Esophagus muscularis mucosa (tissue), 3 donors: ENCODE measurements at regions not wholly inside any gene's neighbourhood (a gene's known extent, or its start where the extent isn't known, plus 50 kb on each side); places are given as distances from the start of the nearest gene placed in this dataset.

Source experiments
- EP300 ChIP-seq: sonication (generic); formaldehyde crosslinking; IDR thresholded peaks from one replicate; pipeline ENCODE4 v1.6.1; 2017; ENCODE audit warnings: antibody characterized with exemption
- TF ChIP-seq, protein P1 (sequence below), 3 experiments: fragments of 200-600 bp in 2 of 3; fragments of 450-650 bp in 1 of 3; sonication (generic) in 2 of 3; IDR thresholded peaks; one replicate each; pipeline ENCODE4 v1.5.1; 2017 to 2019; ENCODE audit warnings: antibody characterized with exemption in 3 of 3, mild to moderate bottlenecking in 2 of 3, moderate library complexity in 1 of 3

- TF ChIP-seq, protein P1, sequence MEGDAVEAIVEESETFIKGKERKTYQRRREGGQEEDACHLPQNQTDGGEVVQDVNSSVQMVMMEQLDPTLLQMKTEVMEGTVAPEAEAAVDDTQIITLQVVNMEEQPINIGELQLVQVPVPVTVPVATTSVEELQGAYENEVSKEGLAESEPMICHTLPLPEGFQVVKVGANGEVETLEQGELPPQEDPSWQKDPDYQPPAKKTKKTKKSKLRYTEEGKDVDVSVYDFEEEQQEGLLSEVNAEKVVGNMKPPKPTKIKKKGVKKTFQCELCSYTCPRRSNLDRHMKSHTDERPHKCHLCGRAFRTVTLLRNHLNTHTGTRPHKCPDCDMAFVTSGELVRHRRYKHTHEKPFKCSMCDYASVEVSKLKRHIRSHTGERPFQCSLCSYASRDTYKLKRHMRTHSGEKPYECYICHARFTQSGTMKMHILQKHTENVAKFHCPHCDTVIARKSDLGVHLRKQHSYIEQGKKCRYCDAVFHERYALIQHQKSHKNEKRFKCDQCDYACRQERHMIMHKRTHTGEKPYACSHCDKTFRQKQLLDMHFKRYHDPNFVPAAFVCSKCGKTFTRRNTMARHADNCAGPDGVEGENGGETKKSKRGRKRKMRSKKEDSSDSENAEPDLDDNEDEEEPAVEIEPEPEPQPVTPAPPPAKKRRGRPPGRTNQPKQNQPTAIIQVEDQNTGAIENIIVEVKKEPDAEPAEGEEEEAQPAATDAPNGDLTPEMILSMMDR (IDR thresholded peaks at IDR 0.05), result no peak
- no peak for TF ChIP-seq EP300
Measured at GRCh38 chr7:153447011-153447410, 605.2 kb upstream of the DPP6 start.
